Hypothalamus (tissue), 51 donors: ENCODE measurements at regions not wholly inside any gene's neighbourhood (a gene's known extent, or its start where the extent isn't known, plus 50 kb on each side); places are given as distances from the start of the nearest gene placed in this dataset.

Experiments
- DNase-seq, 51 donors: peaks; one replicate each; lab custom pipeline; 2025; lab: John Stamatoyannopoulos, UW

- no peak for DNase-seq
Observed at GRCh38 chr17:27991462-27991993, 50.9 kb upstream of the NLK start.
